Muscle of leg (tissue), 3 donors: ENCODE measurements at regions not wholly inside any gene's neighbourhood (a gene's known extent, or its start where the extent isn't known, plus 50 kb on each side); places are given as distances from the start of the nearest gene placed in this dataset.
"Not testable (repeated sequence)": the region's sequence is repeated elsewhere in the genome, so short reads cannot be mapped to it uniquely, and the experiment has no call there.

Source experiments
- DNase-seq: peaks from one replicate; pipeline ENCODE4 v3.0.0; 2013
- H3K27ac ChIP-seq: one replicate; pipeline ENCODE4 v1.5.1; 2013; ENCODE audit warnings: mild to moderate bottlenecking, low read length, control low read depth
- H3K27me3 ChIP-seq: one replicate; pipeline ENCODE4 v1.6.1; 2013; ENCODE audit warnings: low read length; ENCODE audit not compliant: control insufficient read depth, insufficient read depth
- H3K36me3 ChIP-seq: one replicate; pipeline ENCODE4 v1.6.1; 2013; ENCODE audit warnings: low read length; ENCODE audit not compliant: control insufficient read depth, insufficient read depth
- H3K4me1 ChIP-seq: one replicate; pipeline ENCODE4 v1.6.1; 2013; ENCODE audit warnings: low read length; ENCODE audit not compliant: control insufficient read depth, insufficient read depth
- H3K4me3 ChIP-seq: one replicate; pipeline ENCODE4 v1.5.1; 2013; ENCODE audit warnings: low read length, control low read depth
- H3K9me3 ChIP-seq: replicated peaks from 2 replicates; pipeline ENCODE4 v1.6.1; 2013; ENCODE audit warnings: low read depth, low read length; ENCODE audit not compliant: control insufficient read depth
- WGBS: methylation state at CpG from one replicate; pipeline ENCODE4 v1.1.5; 2013; ENCODE audit warnings: missing lambda C conversion rate; ENCODE audit not compliant: insufficient coverage; 5-methylcytosine and 5-hydroxymethylcytosine counted together

DNA sequence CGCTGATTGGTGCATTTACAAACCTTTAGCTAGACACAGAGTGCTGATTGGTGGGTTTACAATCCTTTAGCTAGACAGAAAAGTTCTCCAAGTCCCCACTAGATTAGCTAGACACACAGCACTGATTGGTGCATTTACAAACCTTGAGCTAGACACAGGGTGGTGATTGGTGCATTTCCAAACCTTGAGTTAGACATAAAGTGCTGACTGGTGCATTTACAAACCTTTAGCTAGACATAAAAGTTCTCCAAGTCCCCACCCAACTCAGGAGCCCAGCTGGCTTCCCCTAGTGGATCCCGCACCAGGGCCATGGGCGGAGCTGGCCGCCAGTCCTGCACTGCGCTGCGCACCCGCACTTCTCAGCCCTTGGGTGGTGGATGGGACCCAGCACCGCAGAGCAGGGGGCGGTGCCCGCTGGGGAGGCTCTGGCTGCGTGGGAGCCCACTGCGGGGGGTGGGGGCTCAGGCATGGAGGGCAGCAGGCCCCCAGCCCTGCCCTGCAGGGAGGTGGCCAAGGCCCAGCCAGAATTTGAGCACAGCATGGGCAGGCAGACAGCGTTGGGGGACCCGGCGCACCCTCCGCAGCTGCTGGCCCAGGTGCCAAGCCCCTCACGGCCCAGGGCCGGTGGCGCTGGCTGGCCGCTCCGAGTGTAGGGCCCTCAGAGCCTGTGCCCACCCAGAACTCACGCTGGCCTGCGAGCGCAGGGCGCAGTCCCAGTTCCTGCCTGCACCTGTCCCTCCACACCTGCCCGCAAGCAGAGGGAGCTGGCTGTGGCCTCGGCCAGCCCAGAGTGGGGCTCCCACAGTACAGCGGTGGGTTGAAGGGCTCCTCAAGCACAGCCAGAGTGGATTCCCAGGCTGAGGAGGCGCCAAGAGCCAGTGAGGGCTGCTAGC lies 608.9 kb upstream of the LCORL start:
- no peak overlapping the region for H3K4me3 ChIP-seq
- no peak overlapping the region for H3K27ac ChIP-seq
- H3K9me3 ChIP-seq, result peaks cover 2% of the 10 kb centered on the region
- H3K36me3 ChIP-seq, result no peaks in the 10 kb centered on the region
- no peak for DNase-seq
- no peaks in the 10 kb centered on the region for H3K4me1 ChIP-seq
- H3K27me3 ChIP-seq, result no peaks in the 10 kb centered on the region
- 92% methylated on average over 28 of the region's 29 CpGs for WGBS

- DNase-seq, result peak; percentile 4
- 67% methylated on average over 1 of the region's 2 CpGs for WGBS
- no peak overlapping the region for H3K27ac ChIP-seq
- no peaks in the 10 kb centered on the region for H3K36me3 ChIP-seq
- no peak overlapping the region for H3K4me3 ChIP-seq
- H3K27me3 ChIP-seq, result no peaks in the 10 kb centered on the region
- H3K4me1 ChIP-seq, result no peaks in the 10 kb centered on the region
- peaks cover 2% of the 10 kb centered on the region for H3K9me3 ChIP-seq
Observed at GRCh38 chr4:18627447-18628005, 606.0 kb upstream of the LCORL start.

DNA sequence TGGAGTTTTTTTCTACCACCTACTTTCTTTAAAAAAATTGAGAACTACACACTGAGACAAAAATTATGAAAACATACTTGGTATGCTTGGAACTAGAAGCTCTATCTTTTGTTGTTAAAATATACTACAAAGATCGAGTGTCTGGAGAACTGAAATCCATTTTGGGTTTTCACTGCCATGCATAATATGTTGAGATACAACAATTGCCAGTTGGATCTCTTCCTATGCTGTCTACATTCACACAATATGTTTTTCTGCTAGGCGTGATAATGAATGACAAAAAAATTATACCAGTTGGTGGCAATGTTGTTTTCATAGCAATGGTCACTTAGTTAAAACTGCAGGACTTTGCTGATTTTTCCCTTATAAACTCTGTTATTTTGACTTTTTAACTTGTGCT lies 605.4 kb upstream of the LCORL start:
- DNase-seq, result peak; percentile 10
- Histone ChIP-seq H3K27me3 (no peaks in the 10 kb centered on the region), H3K4me3 (no peak overlapping the region), H3K9me3 (peaks cover 2% of the 10 kb centered on the region), H3K27ac (no peak overlapping the region), H3K36me3 (no peaks in the 10 kb centered on the region), H3K4me1 (no peaks in the 10 kb centered on the region)
- WGBS, result no CpG with 5 or more reads among the region's 2 CpGs

GRCh38 chr4:18626366-18626765 lies 604.8 kb upstream of the LCORL start:
- Histone ChIP-seq H3K4me3 (no peak overlapping the region), H3K4me1 (no peaks in the 10 kb centered on the region), H3K36me3 (no peaks in the 10 kb centered on the region), H3K27me3 (no peaks in the 10 kb centered on the region), H3K27ac (no peak overlapping the region), H3K9me3 (peaks cover 2% of the 10 kb centered on the region)
- DNase-seq, result no peak

GRCh38 chr4:18621186-18621585 lies 599.6 kb upstream of the LCORL start:
- DNase-seq, result no peak
- no peak overlapping the region for H3K27ac ChIP-seq
- WGBS, result no CpG with 5 or more reads among the region's 1 CpG
- no peaks in the 10 kb centered on the region for H3K4me1 ChIP-seq
- H3K36me3 ChIP-seq, result no peaks in the 10 kb centered on the region
- H3K27me3 ChIP-seq, result no peaks in the 10 kb centered on the region
- no peaks in the 10 kb centered on the region for H3K9me3 ChIP-seq
- no peak overlapping the region for H3K4me3 ChIP-seq

DNA sequence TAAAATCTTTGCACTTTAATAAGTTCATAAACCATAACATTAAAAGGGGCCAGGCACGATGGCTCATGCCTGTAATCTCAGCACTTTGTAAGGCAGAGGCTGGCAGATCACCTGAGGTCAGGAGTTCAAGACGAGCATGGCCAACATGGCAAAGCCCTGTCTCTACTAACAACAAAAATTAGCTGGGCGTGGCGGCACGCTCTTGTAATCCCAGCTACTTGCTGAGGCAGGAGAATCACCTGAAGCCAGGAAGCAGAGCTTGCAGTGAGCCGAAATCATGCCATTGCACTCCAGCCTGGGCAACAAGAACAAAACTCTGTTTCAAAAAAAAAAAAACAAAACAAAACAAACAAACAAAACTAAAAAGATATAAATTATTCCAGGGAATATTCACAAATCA lies 595.2 kb upstream of the LCORL start:
- Histone ChIP-seq H3K4me1 (no peaks in the 10 kb centered on the region), H3K4me3 (no peak overlapping the region), H3K36me3 (no peaks in the 10 kb centered on the region), H3K27ac (no peak overlapping the region), H3K27me3 (no peaks in the 10 kb centered on the region), H3K9me3 (no peaks in the 10 kb centered on the region)
- no peak for DNase-seq
- 90% methylated on average over 4 of the region's 6 CpGs for WGBS

DNA sequence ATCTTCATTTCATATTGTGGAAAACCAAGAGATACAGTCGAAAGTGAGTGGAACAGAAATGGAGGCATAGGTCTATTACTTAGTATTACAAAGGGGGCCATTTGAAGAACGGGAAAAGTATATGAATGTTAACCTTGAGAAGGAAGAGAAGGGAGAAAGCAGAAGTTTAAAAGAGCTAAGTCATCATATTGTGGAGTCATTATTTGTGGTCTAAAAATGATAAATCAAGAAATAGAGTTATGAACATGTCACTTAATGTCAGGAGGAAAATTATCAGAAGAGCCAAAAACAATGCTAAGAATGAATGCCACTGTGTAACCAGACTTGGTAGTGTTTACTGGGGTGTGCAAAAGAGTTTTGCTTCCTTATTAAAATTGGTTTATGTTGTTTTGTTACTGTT lies 589.5 kb upstream of the LCORL start:
- Histone ChIP-seq H3K27ac (no peak overlapping the region), H3K9me3 (no peaks in the 10 kb centered on the region), H3K36me3 (no peaks in the 10 kb centered on the region), H3K27me3 (no peaks in the 10 kb centered on the region), H3K4me3 (no peak overlapping the region), H3K4me1 (no peaks in the 10 kb centered on the region)
- WGBS, result 100% methylated on average over 1 of the region's 2 CpGs
- no peak for DNase-seq

DNA sequence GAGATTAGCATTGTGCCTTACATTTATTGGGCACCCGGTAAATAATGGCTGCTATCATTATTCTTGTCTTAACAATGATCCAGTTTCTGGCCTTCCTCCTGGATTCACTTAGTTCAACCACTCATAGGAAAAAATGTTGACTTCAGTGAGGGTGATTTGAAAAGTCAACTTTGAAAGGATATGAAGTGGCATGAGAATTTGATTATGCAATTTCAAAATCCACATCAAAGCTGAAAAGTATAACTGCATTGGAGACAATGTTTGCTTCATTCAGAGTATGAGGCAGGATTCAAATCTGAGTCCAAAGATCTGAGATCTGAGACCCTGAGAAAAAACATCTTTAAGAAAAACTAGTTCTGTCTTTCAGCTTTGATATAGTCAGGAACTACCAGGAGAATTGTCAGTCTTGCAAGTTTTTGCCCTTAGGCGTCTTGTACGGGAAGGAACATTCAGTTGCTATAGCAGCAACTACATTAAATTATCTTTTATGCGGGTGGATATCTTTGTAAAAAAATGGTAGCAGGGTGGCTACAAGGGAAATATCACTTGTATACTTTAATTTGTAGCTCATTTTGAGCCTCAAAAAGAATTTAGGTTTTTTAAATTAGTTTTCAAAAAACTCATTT lies 587.5 kb upstream of the LCORL start:
- Histone ChIP-seq H3K27me3 (no peaks in the 10 kb centered on the region), H3K4me1 (no peaks in the 10 kb centered on the region), H3K4me3 (no peak overlapping the region), H3K9me3 (no peaks in the 10 kb centered on the region), H3K27ac (no peak overlapping the region), H3K36me3 (no peaks in the 10 kb centered on the region)
- no peak for DNase-seq
- no CpG with 5 or more reads among the region's 4 CpGs for WGBS

- not testable (repeated sequence) for H3K9me3 ChIP-seq, DNase-seq, H3K27me3 ChIP-seq, H3K4me1 ChIP-seq, H3K4me3 ChIP-seq, H3K27ac ChIP-seq, H3K36me3 ChIP-seq
- 87% methylated on average over 4 of the region's 8 CpGs for WGBS
Observed at GRCh38 chr4:18602610-18603009, 581.1 kb upstream of the LCORL start.

- peak; percentile 92 for DNase-seq
- no peaks in the 10 kb centered on the region for H3K9me3 ChIP-seq
- 0% methylated on average over 1 of the region's 12 CpGs for WGBS
Observed at GRCh38 chr4:18593297-18594002, 571.9 kb upstream of the LCORL start.

More at GRCh38 chr4:18593297-18594002, 571.9 kb upstream of the LCORL start:
- Histone ChIP-seq H3K27me3 (no peaks in the 10 kb centered on the region), H3K4me3 (no peak overlapping the region), H3K27ac (no peak overlapping the region), H3K36me3 (no peaks in the 10 kb centered on the region), H3K4me1 (no peaks in the 10 kb centered on the region)
